HCT116 (cell line): ENCODE measurements at regions not wholly inside any gene's neighbourhood (a gene's known extent, or its start where the extent isn't known, plus 50 kb on each side); places are given as distances from the start of the nearest gene placed in this dataset.

Experiments used
- EZH2 ChIP-seq: fragments of 200-600 bp; sonication (generic); IDR thresholded peaks from 2 replicates; pipeline ENCODE4 v1.6.1; 2017; ENCODE audit warnings: antibody characterized with exemption, mixed run types
- POLR2AphosphoS5 ChIP-seq: IDR thresholded peaks from 2 replicates; pipeline ENCODE4 v1.6.1; 2011; ENCODE audit warnings: mild to moderate bottlenecking, low read depth, low read length, moderate library complexity
- RAD21 ChIP-seq: IDR thresholded peaks from 2 replicates; pipeline ENCODE4 v1.6.1; 2012; ENCODE audit warnings: low read depth, mild to moderate bottlenecking
- ZNF274 ChIP-seq: fragments of 200-500 bp; sonication (Bioruptor generic); IDR thresholded peaks from 2 replicates; pipeline ENCODE4 v1.6.1; 2014; ENCODE audit warnings: mild to moderate bottlenecking, low read depth, low read length, inconsistent platforms
- TF ChIP-seq, protein P1 (sequence below), 3 experiments: fragments of 200-600 bp in 1 of 3; sonication (generic) in 1 of 3; IDR thresholded peaks in 2 of 3; conservative IDR thresholded peaks in 1 of 3; 2 replicates each; pipeline ENCODE4 v1.5.1; 2012 to 2017; ENCODE audit warnings: low read depth in 2 of 3, low read length in 2 of 3, antibody characterized with exemption in 1 of 3, borderline replicate concordance in 1 of 3, control low read depth in 1 of 3, mild to moderate bottlenecking in 1 of 3, mixed read lengths in 1 of 3, mixed run types in 1 of 3, moderate library complexity in 1 of 3; ENCODE audit not compliant: insufficient read depth in 1 of 3

DNA sequence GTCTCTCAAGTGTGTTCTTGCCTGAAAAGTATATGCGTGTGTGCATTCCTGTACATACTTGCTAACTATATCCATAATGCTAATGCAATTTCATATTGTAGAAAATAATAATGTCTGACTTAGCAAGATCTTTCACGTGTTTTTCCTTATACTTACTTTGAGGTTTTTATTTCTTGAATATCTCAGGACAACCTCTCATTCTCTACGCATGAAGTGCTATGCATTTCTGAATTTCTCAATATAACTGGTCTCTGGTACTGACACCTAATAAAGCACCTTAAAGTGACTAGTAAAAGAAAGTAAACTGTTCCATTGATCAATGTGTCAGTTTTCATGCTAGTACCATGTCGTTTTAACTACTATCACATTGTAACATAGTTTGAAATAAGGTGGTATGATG lies 589.9 kb upstream of the ADGRB3 start:
- TF ChIP-seq POLR2AphosphoS5 (no peak), ZNF274 (no peak), EZH2 (no peak), RAD21 (no peak)
- TF ChIP-seq, protein P1, sequence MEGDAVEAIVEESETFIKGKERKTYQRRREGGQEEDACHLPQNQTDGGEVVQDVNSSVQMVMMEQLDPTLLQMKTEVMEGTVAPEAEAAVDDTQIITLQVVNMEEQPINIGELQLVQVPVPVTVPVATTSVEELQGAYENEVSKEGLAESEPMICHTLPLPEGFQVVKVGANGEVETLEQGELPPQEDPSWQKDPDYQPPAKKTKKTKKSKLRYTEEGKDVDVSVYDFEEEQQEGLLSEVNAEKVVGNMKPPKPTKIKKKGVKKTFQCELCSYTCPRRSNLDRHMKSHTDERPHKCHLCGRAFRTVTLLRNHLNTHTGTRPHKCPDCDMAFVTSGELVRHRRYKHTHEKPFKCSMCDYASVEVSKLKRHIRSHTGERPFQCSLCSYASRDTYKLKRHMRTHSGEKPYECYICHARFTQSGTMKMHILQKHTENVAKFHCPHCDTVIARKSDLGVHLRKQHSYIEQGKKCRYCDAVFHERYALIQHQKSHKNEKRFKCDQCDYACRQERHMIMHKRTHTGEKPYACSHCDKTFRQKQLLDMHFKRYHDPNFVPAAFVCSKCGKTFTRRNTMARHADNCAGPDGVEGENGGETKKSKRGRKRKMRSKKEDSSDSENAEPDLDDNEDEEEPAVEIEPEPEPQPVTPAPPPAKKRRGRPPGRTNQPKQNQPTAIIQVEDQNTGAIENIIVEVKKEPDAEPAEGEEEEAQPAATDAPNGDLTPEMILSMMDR (IDR thresholded peaks at IDR 0.05 in 2 of 3, conservative IDR thresholded peaks at IDR 0.05 in 1 of 3; ENCODE audit: borderline replicate concordance in 1 of 3, insufficient read depth in 1 of 3, low read depth in 2 of 3, low read length in 2 of 3) = no peak
